Breast epithelium (tissue), 4 donors: ENCODE measurements at regions not wholly inside any gene's neighbourhood (a gene's known extent, or its start where the extent isn't known, plus 50 kb on each side); places are given as distances from the start of the nearest gene placed in this dataset.

ENCODE experiments used
- DNase-seq, 2 donors: peaks; one replicate each; pipeline ENCODE4 v3.0.0-alpha.2; 2019; ENCODE audit warnings: low spot score in 2 of 2
- H3K27ac ChIP-seq, 2 donors: fragments of 200-600 bp; sonication (generic) in 1 of 2; one replicate each; pipeline ENCODE4 v1.5.1; 2016 to 2019; ENCODE audit warnings: mild to moderate bottlenecking in 1 of 2
- H3K27me3 ChIP-seq, 2 donors: fragments of 200-600 bp; sonication (generic) in 1 of 2; one replicate each; pipeline versions ENCODE4 v1.5.1 to v1.6.0; 2017 to 2019; ENCODE audit warnings: control low read depth in 1 of 2, mild to moderate bottlenecking in 1 of 2
- H3K36me3 ChIP-seq: fragments of 200-600 bp; one replicate; pipeline ENCODE4 v1.5.1; 2019
- H3K4me1 ChIP-seq, 2 donors: fragments of 200-600 bp; sonication (generic); one replicate each; pipeline ENCODE4 v1.5.1; 2016 to 2019; ENCODE audit warnings: control low read depth in 1 of 2
- H3K4me3 ChIP-seq, 3 donors: fragments of 200-600 bp; sonication (generic); 1 replicate in 2 of 3; 2 replicates in 1 of 3; pipeline ENCODE4 v1.5.1; 2016 to 2019; ENCODE audit warnings: mild to moderate bottlenecking in 3 of 3, moderate library complexity in 2 of 3
- H3K9me3 ChIP-seq, 2 donors: fragments of 200-600 bp; sonication (generic) in 1 of 2; one replicate each; pipeline ENCODE4 v1.5.1; 2016 to 2019; ENCODE audit warnings: control low read depth in 1 of 2
- CTCF ChIP-seq, 3 donors: fragments of 450-650 bp; IDR thresholded peaks; one replicate each; pipeline ENCODE4 v1.5.1; 2016 to 2017; ENCODE audit warnings: antibody characterized with exemption in 3 of 3, mild to moderate bottlenecking in 3 of 3, moderate library complexity in 3 of 3
- POLR2A ChIP-seq: fragments of 450-650 bp; IDR thresholded peaks from one replicate; pipeline ENCODE4 v1.6.1; 2016; ENCODE audit warnings: antibody characterized with exemption, mild to moderate bottlenecking, moderate library complexity
- POLR2AphosphoS5 ChIP-seq, 3 donors: sonication (generic); formaldehyde crosslinking; IDR thresholded peaks; one replicate each; pipeline ENCODE4 v1.6.1; 2017; ENCODE audit warnings: antibody characterized with exemption in 3 of 3
- intact Hi-C: fragments of 100-400 bp; cut with DNase I; formaldehyde crosslinking; loops from one replicate; pipeline ENCODE4 v1.15.1; 2023; ENCODE audit warnings: low total_unique reads

GRCh38 chr17:33803686-33804085 is 451.4 kb upstream of the CCL2 start:
- no peaks in the 10 kb centered on the region for H3K36me3 ChIP-seq
- H3K27ac ChIP-seq = no peak overlapping the region
- H3K4me3 ChIP-seq = no peak overlapping the region
- H3K4me1 ChIP-seq = no peaks in the 10 kb centered on the region
- TF ChIP-seq CTCF (IDR thresholded peaks at IDR 0.05) (no peak), POLR2A (no peak), POLR2AphosphoS5 (IDR thresholded peaks at IDR 0.05) (no peak)
- no peaks in the 10 kb centered on the region for H3K9me3 ChIP-seq
- intact Hi-C loops = no loop called here
- H3K27me3 ChIP-seq = peaks cover 0 to 23% of the 10 kb centered on the region in 2 donors
- DNase-seq = no peak

GRCh38 chr17:33804401-33804800 is 450.7 kb upstream of the CCL2 start:
- intact Hi-C loops = no loop called here
- no peak for TF ChIP-seq CTCF (IDR thresholded peaks at IDR 0.05)
- no peak for TF ChIP-seq POLR2AphosphoS5 (IDR thresholded peaks at IDR 0.05)
- TF ChIP-seq POLR2A = no peak
- Histone ChIP-seq H3K4me1 (no peaks in the 10 kb centered on the region), H3K4me3 (no peak overlapping the region), H3K27ac (no peak overlapping the region), H3K27me3 (peaks cover 0 to 23% of the 10 kb centered on the region in 2 donors), H3K9me3 (no peaks in the 10 kb centered on the region), H3K36me3 (no peaks in the 10 kb centered on the region)
- DNase-seq = no peak

- no peaks in the 10 kb centered on the region for H3K36me3 ChIP-seq
- H3K4me3 ChIP-seq = no peak overlapping the region
- DNase-seq = no peak
- no peaks in the 10 kb centered on the region for H3K9me3 ChIP-seq
- intact Hi-C loops = no loop called here
- no peak overlapping the region for H3K27ac ChIP-seq
- no peaks in the 10 kb centered on the region for H3K4me1 ChIP-seq
- no peak for TF ChIP-seq CTCF (IDR thresholded peaks at IDR 0.05)
- no peak for TF ChIP-seq POLR2A
- TF ChIP-seq POLR2AphosphoS5 (IDR thresholded peaks at IDR 0.05) = no peak
- H3K27me3 ChIP-seq = peaks cover 0 to 15% of the 10 kb centered on the region in 2 donors
Measured at GRCh38 chr17:33806631-33807030, 448.5 kb upstream of the CCL2 start.

- H3K4me3 ChIP-seq = no peak overlapping the region
- H3K27me3 ChIP-seq = peaks cover 0 to 12% of the 10 kb centered on the region in 2 donors
- H3K4me1 ChIP-seq = no peaks in the 10 kb centered on the region
- intact Hi-C loops = no loop called here
- H3K9me3 ChIP-seq = no peaks in the 10 kb centered on the region
- TF ChIP-seq CTCF (IDR thresholded peaks at IDR 0.05) = no peak
- no peak for TF ChIP-seq POLR2A
- TF ChIP-seq POLR2AphosphoS5 (IDR thresholded peaks at IDR 0.05) = no peak
- no peak for DNase-seq
- H3K36me3 ChIP-seq = no peaks in the 10 kb centered on the region
- no peak overlapping the region for H3K27ac ChIP-seq
Measured at GRCh38 chr17:33809748-33810147, 445.3 kb upstream of the CCL2 start.

- no peaks in the 10 kb centered on the region for H3K4me1 ChIP-seq
- DNase-seq = no peak
- no peak overlapping the region for H3K4me3 ChIP-seq
- TF ChIP-seq POLR2A (no peak), CTCF (IDR thresholded peaks at IDR 0.05) (no peak), POLR2AphosphoS5 (IDR thresholded peaks at IDR 0.05) (no peak)
- H3K27ac ChIP-seq = no peak overlapping the region
- intact Hi-C loops = no loop called here
- H3K9me3 ChIP-seq = no peaks in the 10 kb centered on the region
- H3K27me3 ChIP-seq = peaks cover 0 to 18% of the 10 kb centered on the region in 2 donors
- no peaks in the 10 kb centered on the region for H3K36me3 ChIP-seq
Measured at GRCh38 chr17:33811004-33811760, 443.9 kb upstream of the CCL2 start.
